ENCODE measurements at regions not wholly inside any gene's neighbourhood (a gene's known extent, or its start where the extent isn't known, plus 50 kb on each side); places are given as distances from the start of the nearest gene placed in this dataset.

GRCh38 chr9:84101964-84102632 is 121.5 kb downstream of the RMI1 start:
- TF ChIP-seq, protein P1, sequence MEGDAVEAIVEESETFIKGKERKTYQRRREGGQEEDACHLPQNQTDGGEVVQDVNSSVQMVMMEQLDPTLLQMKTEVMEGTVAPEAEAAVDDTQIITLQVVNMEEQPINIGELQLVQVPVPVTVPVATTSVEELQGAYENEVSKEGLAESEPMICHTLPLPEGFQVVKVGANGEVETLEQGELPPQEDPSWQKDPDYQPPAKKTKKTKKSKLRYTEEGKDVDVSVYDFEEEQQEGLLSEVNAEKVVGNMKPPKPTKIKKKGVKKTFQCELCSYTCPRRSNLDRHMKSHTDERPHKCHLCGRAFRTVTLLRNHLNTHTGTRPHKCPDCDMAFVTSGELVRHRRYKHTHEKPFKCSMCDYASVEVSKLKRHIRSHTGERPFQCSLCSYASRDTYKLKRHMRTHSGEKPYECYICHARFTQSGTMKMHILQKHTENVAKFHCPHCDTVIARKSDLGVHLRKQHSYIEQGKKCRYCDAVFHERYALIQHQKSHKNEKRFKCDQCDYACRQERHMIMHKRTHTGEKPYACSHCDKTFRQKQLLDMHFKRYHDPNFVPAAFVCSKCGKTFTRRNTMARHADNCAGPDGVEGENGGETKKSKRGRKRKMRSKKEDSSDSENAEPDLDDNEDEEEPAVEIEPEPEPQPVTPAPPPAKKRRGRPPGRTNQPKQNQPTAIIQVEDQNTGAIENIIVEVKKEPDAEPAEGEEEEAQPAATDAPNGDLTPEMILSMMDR (conservative IDR thresholded peaks at IDR 0.05; ENCODE audit: control insufficient read depth, insufficient read depth, low read depth, low read length) = no peak
- no peak for DNase-seq (ENCODE audit: low read depth)
- H3K4me3 ChIP-seq (ENCODE audit: control insufficient read depth, low read depth, low read length) = no peak overlapping the region

- TF ChIP-seq, protein P1 (conservative IDR thresholded peaks at IDR 0.05; ENCODE audit: control insufficient read depth, insufficient read depth, low read depth, low read length) = no peak
- DNase-seq (ENCODE audit: low read depth) = no peak
- no peak overlapping the region for H3K4me3 ChIP-seq (ENCODE audit: control insufficient read depth, low read depth, low read length)
Measured at GRCh38 chr9:84103651-84104377, 123.2 kb downstream of the RMI1 start.

DNA sequence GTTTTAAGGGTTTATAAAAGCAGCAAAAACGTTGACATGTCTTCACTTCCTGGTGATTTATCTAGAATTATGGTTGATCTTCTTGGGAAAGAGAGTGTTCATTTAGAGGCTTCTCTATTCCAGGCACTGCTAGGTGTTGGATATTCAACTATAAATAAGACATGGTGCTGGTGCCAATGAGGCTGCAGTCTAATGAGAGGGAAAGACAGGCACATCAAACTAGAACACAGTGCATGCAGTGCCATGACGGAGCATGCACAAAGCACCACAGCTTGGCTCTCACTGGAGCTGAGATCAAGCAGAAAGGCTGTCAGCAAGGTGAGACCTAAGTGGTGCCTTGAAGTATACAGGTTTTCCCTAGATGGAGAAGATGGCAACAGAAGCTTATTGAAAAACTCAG is 126.5 kb downstream of the RMI1 start:
- TF ChIP-seq, protein P1 (conservative IDR thresholded peaks at IDR 0.05; ENCODE audit: control insufficient read depth, insufficient read depth, low read depth, low read length) = no peak
- no peak overlapping the region for H3K4me3 ChIP-seq (ENCODE audit: control insufficient read depth, low read depth, low read length)
- DNase-seq (ENCODE audit: low read depth) = no peak

GRCh38 chr9:84107995-84108394 is 127.4 kb downstream of the RMI1 start:
- TF ChIP-seq, protein P1 (conservative IDR thresholded peaks at IDR 0.05; ENCODE audit: control insufficient read depth, insufficient read depth, low read depth, low read length) = no peak
- DNase-seq (ENCODE audit: low read depth) = no peak
- no peak overlapping the region for H3K4me3 ChIP-seq (ENCODE audit: control insufficient read depth, low read depth, low read length)

DNA sequence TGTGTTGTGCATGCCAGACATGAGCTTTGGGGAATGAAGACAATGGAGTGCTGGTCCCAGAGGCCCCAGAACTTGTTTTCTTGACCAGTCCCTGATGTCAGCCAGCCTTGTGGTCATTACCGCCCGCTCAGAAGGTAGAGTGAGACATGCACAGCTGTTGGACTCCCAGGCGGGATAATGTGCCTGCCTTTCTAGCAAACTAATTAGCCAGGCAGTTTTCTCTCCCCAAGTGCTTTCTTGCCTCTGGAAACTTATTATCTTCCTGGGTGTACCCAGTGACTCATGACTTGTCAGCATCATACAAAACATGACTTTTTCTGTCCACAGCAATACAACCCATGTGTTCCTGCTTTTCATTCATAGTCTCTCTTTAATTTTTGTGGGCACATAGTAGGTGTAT is 131.1 kb downstream of the RMI1 start:
- TF ChIP-seq, protein P1 (conservative IDR thresholded peaks at IDR 0.05; ENCODE audit: control insufficient read depth, insufficient read depth, low read depth, low read length) = no peak

GRCh38 chr9:84121991-84122523 is 141.5 kb downstream of the RMI1 start:
- TF ChIP-seq, protein P1 (conservative IDR thresholded peaks at IDR 0.05; ENCODE audit: control insufficient read depth, insufficient read depth, low read depth, low read length) = no peak
- peak; percentile 73 for DNase-seq (ENCODE audit: low read depth)
- no peak overlapping the region for H3K4me3 ChIP-seq (ENCODE audit: control insufficient read depth, low read depth, low read length)

More for the DNA sequence above, 131.1 kb downstream of the RMI1 start:
- H3K4me3 ChIP-seq (ENCODE audit: control insufficient read depth, low read depth, low read length) = no peak overlapping the region
- DNase-seq (ENCODE audit: low read depth) = peak; percentile 32

Measured in fibroblast of mammary gland (primary cell).